ENCODE measurements at regions not wholly inside any gene's neighbourhood (a gene's known extent, or its start where the extent isn't known, plus 50 kb on each side); places are given as distances from the start of the nearest gene placed in this dataset.

GRCh38 chr7:114158275-114158674, 239.5 kb upstream of the PPP1R3A start:
- DNase-seq (ENCODE audit: unreplicated experiment): no peak

GRCh38 chr7:114156178-114156577, 237.4 kb upstream of the PPP1R3A start:
- no peaks in the 10 kb centered on the region for H3K9me3 Mint-ChIP-seq (ENCODE audit: unreplicated experiment)
- no peaks in the 10 kb centered on the region for H3K4me1 Mint-ChIP-seq (ENCODE audit: insufficient read depth, unreplicated experiment)
- ChIA-PET CTCF (no interaction called here), POLR2A (no interaction called here)
- H3K27me3 Mint-ChIP-seq (ENCODE audit: insufficient read depth, unreplicated experiment): peaks cover 85% of the 10 kb centered on the region
- no peak overlapping the region for H3K4me3 Mint-ChIP-seq (ENCODE audit: unreplicated experiment)
- no peaks in the 10 kb centered on the region for H3K36me3 Mint-ChIP-seq (ENCODE audit: insufficient read depth, unreplicated experiment)
- TF ChIP-seq CTCF (IDR thresholded peaks at IDR 0.05; ENCODE audit: unreplicated experiment): no peak
- H3K27ac Mint-ChIP-seq (ENCODE audit: low read depth, unreplicated experiment): no peak overlapping the region
- BruUV-seq (replicated peaks): no TSS peak
- intact Hi-C loops (cut with micrococcal nuclease): no loop called here
- no peak for DNase-seq (ENCODE audit: unreplicated experiment)

More at GRCh38 chr7:114158275-114158674, 239.5 kb upstream of the PPP1R3A start:
- BruUV-seq (replicated peaks): no TSS peak
- Mint-ChIP-seq H3K27me3 (ENCODE audit: insufficient read depth, unreplicated experiment) (peaks cover 65% of the 10 kb centered on the region), H3K4me1 (ENCODE audit: insufficient read depth, unreplicated experiment) (no peaks in the 10 kb centered on the region), H3K27ac (ENCODE audit: low read depth, unreplicated experiment) (no peak overlapping the region), H3K9me3 (ENCODE audit: unreplicated experiment) (no peaks in the 10 kb centered on the region), H3K4me3 (ENCODE audit: unreplicated experiment) (no peak overlapping the region), H3K36me3 (ENCODE audit: insufficient read depth, unreplicated experiment) (peaks cover 3% of the 10 kb centered on the region)
- intact Hi-C loops (cut with micrococcal nuclease): no loop called here
- POLR2A ChIA-PET: no interaction called here
- no peak for TF ChIP-seq CTCF (IDR thresholded peaks at IDR 0.05; ENCODE audit: unreplicated experiment)
- CTCF ChIA-PET: no interaction called here

- BruUV-seq (replicated peaks): no TSS peak
- Mint-ChIP-seq H3K27me3 (ENCODE audit: insufficient read depth, unreplicated experiment) (peaks cover 85% of the 10 kb centered on the region), H3K4me1 (ENCODE audit: insufficient read depth, unreplicated experiment) (no peaks in the 10 kb centered on the region)
Measured at GRCh38 chr7:114155116-114156110, 236.6 kb upstream of the PPP1R3A start.

More at GRCh38 chr7:114155116-114156110, 236.6 kb upstream of the PPP1R3A start:
- DNase-seq (ENCODE audit: unreplicated experiment): no peak
- intact Hi-C loops (cut with micrococcal nuclease): no loop called here
- ChIA-PET POLR2A (no interaction called here), CTCF (no interaction called here)
- no peaks in the 10 kb centered on the region for H3K36me3 Mint-ChIP-seq (ENCODE audit: insufficient read depth, unreplicated experiment)
- H3K27ac Mint-ChIP-seq (ENCODE audit: low read depth, unreplicated experiment): no peak overlapping the region
- H3K4me3 Mint-ChIP-seq (ENCODE audit: unreplicated experiment): no peak overlapping the region
- no peak for TF ChIP-seq CTCF (IDR thresholded peaks at IDR 0.05; ENCODE audit: unreplicated experiment)
- H3K9me3 Mint-ChIP-seq (ENCODE audit: unreplicated experiment): no peaks in the 10 kb centered on the region
